ENCODE measurements at regions not wholly inside any gene's neighbourhood (a gene's known extent, or its start where the extent isn't known, plus 50 kb on each side); places are given as distances from the start of the nearest gene placed in this dataset.

DNA sequence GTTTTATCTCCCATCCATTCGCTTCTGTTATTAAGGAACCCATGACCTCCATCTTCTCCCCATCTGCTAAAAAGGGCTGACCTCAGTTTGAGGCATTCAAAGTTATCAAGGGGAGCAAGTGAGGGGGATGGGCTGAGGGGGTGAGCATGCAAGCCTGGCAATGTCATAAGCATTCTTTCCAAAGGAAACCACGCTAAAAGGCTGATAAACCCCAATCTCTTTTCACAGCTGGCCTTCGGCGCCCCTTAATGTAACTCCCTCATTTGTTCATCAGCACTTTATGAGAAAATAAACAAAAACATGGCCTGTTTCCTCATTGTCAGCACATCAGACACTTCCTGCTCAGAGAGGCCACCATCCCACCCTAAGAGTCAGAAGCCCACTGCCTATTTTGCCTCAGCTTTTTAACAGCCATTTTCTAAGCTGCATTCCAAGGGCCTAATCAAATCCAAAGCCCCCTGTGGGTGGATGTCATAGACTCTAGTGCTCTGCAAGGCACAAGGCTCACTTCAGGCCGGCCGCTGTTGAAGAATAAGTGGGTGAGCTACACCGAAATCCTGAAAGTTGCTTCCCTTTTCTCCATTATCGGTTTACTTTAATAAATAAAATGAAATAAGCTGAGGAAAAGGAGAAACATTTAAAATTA, 92.0 kb upstream of the SRD5A3 start:
- TF ChIP-seq, protein P1, sequence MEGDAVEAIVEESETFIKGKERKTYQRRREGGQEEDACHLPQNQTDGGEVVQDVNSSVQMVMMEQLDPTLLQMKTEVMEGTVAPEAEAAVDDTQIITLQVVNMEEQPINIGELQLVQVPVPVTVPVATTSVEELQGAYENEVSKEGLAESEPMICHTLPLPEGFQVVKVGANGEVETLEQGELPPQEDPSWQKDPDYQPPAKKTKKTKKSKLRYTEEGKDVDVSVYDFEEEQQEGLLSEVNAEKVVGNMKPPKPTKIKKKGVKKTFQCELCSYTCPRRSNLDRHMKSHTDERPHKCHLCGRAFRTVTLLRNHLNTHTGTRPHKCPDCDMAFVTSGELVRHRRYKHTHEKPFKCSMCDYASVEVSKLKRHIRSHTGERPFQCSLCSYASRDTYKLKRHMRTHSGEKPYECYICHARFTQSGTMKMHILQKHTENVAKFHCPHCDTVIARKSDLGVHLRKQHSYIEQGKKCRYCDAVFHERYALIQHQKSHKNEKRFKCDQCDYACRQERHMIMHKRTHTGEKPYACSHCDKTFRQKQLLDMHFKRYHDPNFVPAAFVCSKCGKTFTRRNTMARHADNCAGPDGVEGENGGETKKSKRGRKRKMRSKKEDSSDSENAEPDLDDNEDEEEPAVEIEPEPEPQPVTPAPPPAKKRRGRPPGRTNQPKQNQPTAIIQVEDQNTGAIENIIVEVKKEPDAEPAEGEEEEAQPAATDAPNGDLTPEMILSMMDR (IDR thresholded peaks at IDR 0.05), result no peak
- TF ChIP-seq POLR2A (IDR thresholded peaks at IDR 0.05; ENCODE audit: low read depth), result no peak

Measured in esophagus muscularis mucosa (tissue), 3 donors.